A549 (cell line): ENCODE measurements at regions not wholly inside any gene's neighbourhood (a gene's known extent, or its start where the extent isn't known, plus 50 kb on each side); places are given as distances from the start of the nearest gene placed in this dataset.

Experiments
- ATAC-seq, 2 experiments: fragments of 200-7000 bp in 1 of 2; fragments of >200 bp in 1 of 2; cut with Nextera tagmentation in 1 of 2; cut with Tn5 transposase in 1 of 2; 3 replicates each; pipeline versions ENCODE4 v1.8.0 to v1.9.1; 2018 to 2020; ENCODE audit warnings: mild to moderate bottlenecking in 1 of 2, moderate library complexity in 1 of 2
- CTCF ChIA-PET: fragments of 300-600 bp; sonication (Branson Sonifier 250); formaldehyde crosslinking; extraction: SDS; loops from one replicate; lab custom pipeline; 2021; ENCODE audit warnings: antibody characterized with exemption, inconsistent platforms; lab: Yijun Ruan, JAX
- POLR2A ChIA-PET: fragments of 350-600 bp; formaldehyde crosslinking; extraction: SDS; loops from one replicate; lab custom pipeline; 2021; ENCODE audit warnings: antibody characterized with exemption, inconsistent platforms; lab: Yijun Ruan, JAX
- DNase-seq, 2 experiments: peaks; one replicate each; pipeline versions ENCODE4 v3.0.0 to v3.0.0-alpha.2; 2011 to 2016; ENCODE audit warnings: low read depth in 1 of 2, low spot score in 1 of 2
- FAIRE-seq: peaks from 2 replicates; lab custom pipeline; 2011; peaks lifted over from hg19 to GRCh38; lab: Jason Lieb, UNC
- H3K27ac ChIP-seq, 2 experiments: fragments of >200 bp; sonication (Bioruptor Twin); formaldehyde crosslinking; 3 replicates each; pipeline ENCODE4 v1.5.1; 2016 to 2017
- H3K4me1 ChIP-seq: fragments of >200 bp; sonication (Bioruptor Twin); formaldehyde crosslinking; 3 replicates; pipeline ENCODE4 v1.6.1; 2016
- H3K4me2 ChIP-seq: fragments of >200 bp; sonication (Bioruptor Twin); formaldehyde crosslinking; 3 replicates; pipeline ENCODE4 v1.6.1; 2016
- H3K4me3 ChIP-seq: fragments of >200 bp; sonication (Bioruptor Twin); formaldehyde crosslinking; 3 replicates; pipeline ENCODE4 v1.5.1; 2016
- H3K9me3 ChIP-seq: fragments of >200 bp; sonication (Bioruptor Twin); formaldehyde crosslinking; 3 replicates; pipeline ENCODE4 v1.6.1; 2016
- ATOH8 ChIP-seq: fragments of 250-450 bp; sonication (Bioruptor Pico); IDR thresholded peaks from 2 replicates; pipeline ENCODE4 v1.5.0; 2020; ENCODE audit warnings: low read depth, mild to moderate bottlenecking, moderate library complexity
- CBX2 ChIP-seq: fragments of 200-600 bp; sonication (generic); IDR thresholded peaks from 2 replicates; pipeline ENCODE4 v1.6.1; 2016; ENCODE audit warnings: low read depth, mild to moderate bottlenecking, borderline replicate concordance
- CBX8 ChIP-seq: fragments of 200-600 bp; sonication (generic); IDR thresholded peaks from 2 replicates; pipeline ENCODE4 v1.6.1; 2016
- CHD4 ChIP-seq: fragments of 200-600 bp; sonication (generic); IDR thresholded peaks from 2 replicates; pipeline ENCODE4 v1.6.1; 2016; ENCODE audit warnings: antibody characterized with exemption, mild to moderate bottlenecking, borderline replicate concordance
- EHF ChIP-seq: fragments of 250-450 bp; sonication (Bioruptor Pico); IDR thresholded peaks from 2 replicates; pipeline ENCODE4 v1.5.0; 2020; ENCODE audit warnings: mild to moderate bottlenecking
- EHMT2 ChIP-seq: fragments of 200-600 bp; sonication (generic); IDR thresholded peaks from 2 replicates; pipeline ENCODE4 v1.6.1; 2016; ENCODE audit warnings: antibody characterized with exemption, low read depth, mild to moderate bottlenecking, moderate library complexity
- ESRRA ChIP-seq: fragments of 150-350 bp; IDR thresholded peaks from 2 replicates; pipeline ENCODE4 v1.6.1; 2014; ENCODE audit warnings: mild to moderate bottlenecking, low read length, borderline replicate concordance
- FOSB ChIP-seq: fragments of 250-450 bp; sonication (Bioruptor Pico); IDR thresholded peaks from 2 replicates; pipeline ENCODE4 v1.5.0; 2020; ENCODE audit warnings: mild to moderate bottlenecking, moderate library complexity
- FOXS1 ChIP-seq: fragments of 250-450 bp; sonication (Bioruptor Pico); IDR thresholded peaks from 2 replicates; pipeline ENCODE4 v1.5.0; 2020; ENCODE audit warnings: mild to moderate bottlenecking, moderate library complexity
- HDAC2 ChIP-seq: fragments of 200-600 bp; sonication (generic); IDR thresholded peaks from 2 replicates; pipeline ENCODE4 v1.6.1; 2016
- HEYL ChIP-seq: fragments of 250-450 bp; sonication (Bioruptor Pico); IDR thresholded peaks from 2 replicates; pipeline ENCODE4 v1.8.0; 2021; ENCODE audit warnings: mild to moderate bottlenecking, moderate library complexity
- HOXA7 ChIP-seq: fragments of 250-450 bp; sonication (Bioruptor Pico); IDR thresholded peaks from 2 replicates; pipeline ENCODE4 v1.5.0; 2020; ENCODE audit warnings: mild to moderate bottlenecking, moderate library complexity
- JUNB ChIP-seq: fragments of >200 bp; sonication (Bioruptor Twin); formaldehyde crosslinking; IDR thresholded peaks from 2 replicates; pipeline ENCODE4 v1.6.1; 2016
- NFE2L2 ChIP-seq: fragments of 150-350 bp; conservative IDR thresholded peaks from 2 replicates; pipeline ENCODE4 v1.6.1; 2014; ENCODE audit warnings: low read length
- NPAS2 ChIP-seq: fragments of 250-450 bp; sonication (Bioruptor Pico); IDR thresholded peaks from 2 replicates; pipeline ENCODE4 v1.8.0; 2022; ENCODE audit warnings: mild to moderate bottlenecking, moderate library complexity, borderline replicate concordance
- NR3C1 ChIP-seq: fragments of >200 bp; sonication (Bioruptor Twin); formaldehyde crosslinking; IDR thresholded peaks from 3 replicates; pipeline ENCODE4 v1.6.1; 2017
- PBX3 ChIP-seq: IDR thresholded peaks from 2 replicates; pipeline ENCODE4 v1.6.1; 2012
- POLR2AphosphoS2 ChIP-seq: conservative IDR thresholded peaks from 2 replicates; pipeline ENCODE4 v1.6.1; 2012; ENCODE audit warnings: low read length, improper control_type of control experiment, inconsistent platforms
- SMC3 ChIP-seq: fragments of >200 bp; sonication (Bioruptor Twin); formaldehyde crosslinking; IDR thresholded peaks from 3 replicates; pipeline ENCODE4 v1.6.1; 2018; ENCODE audit warnings: inconsistent platforms
- TP53 ChIP-seq: fragments of 250-450 bp; sonication (Bioruptor Pico); IDR thresholded peaks from 2 replicates; pipeline ENCODE4 v1.5.0; 2021; ENCODE audit warnings: mild to moderate bottlenecking, moderate library complexity
- USF2 ChIP-seq: fragments of 450-650 bp; IDR thresholded peaks from 2 replicates; pipeline ENCODE4 v1.6.1; 2014; ENCODE audit warnings: antibody characterized with exemption
- ZC3H11A ChIP-seq: fragments of 450-650 bp; IDR thresholded peaks from 2 replicates; pipeline ENCODE4 v1.6.1; 2014; ENCODE audit warnings: antibody characterized with exemption, mild to moderate bottlenecking
- WGBS: methylation state at CpG from one replicate; pipeline ENCODE4 v1.1.6; 2017; ENCODE audit errors: missing lambda C conversion rate; 5-methylcytosine and 5-hydroxymethylcytosine counted together
- TF ChIP-seq, protein P1 (sequence below): fragments of 150-350 bp; IDR thresholded peaks from 2 replicates; pipeline ENCODE4 v1.6.1; 2014; ENCODE audit warnings: low read depth, mild to moderate bottlenecking, low read length

DNA sequence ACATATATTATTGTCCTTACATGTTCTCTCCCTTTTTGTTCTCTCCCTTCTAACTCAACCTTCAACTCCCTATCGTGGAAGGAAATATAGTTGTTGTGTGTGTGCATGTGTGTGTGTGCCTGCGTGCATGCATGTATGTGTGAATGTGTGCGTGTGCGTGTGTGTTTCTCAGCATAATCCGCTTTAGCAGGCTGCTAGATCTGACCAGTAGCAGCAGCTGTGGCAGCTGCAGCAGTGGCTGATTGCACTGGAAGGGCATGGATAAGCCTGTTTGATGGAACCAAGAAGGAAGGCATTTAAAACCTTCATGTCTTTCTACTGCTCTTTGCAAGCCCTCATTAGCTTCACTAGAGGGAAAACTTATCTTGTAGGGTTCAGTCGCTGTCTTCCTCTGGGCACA lies 65.6 kb upstream of the IRF2BP2 start (continued):
- TF ChIP-seq, protein P1, sequence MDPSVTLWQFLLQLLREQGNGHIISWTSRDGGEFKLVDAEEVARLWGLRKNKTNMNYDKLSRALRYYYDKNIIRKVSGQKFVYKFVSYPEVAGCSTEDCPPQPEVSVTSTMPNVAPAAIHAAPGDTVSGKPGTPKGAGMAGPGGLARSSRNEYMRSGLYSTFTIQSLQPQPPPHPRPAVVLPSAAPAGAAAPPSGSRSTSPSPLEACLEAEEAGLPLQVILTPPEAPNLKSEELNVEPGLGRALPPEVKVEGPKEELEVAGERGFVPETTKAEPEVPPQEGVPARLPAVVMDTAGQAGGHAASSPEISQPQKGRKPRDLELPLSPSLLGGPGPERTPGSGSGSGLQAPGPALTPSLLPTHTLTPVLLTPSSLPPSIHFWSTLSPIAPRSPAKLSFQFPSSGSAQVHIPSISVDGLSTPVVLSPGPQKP = no peak
- no peak for TF ChIP-seq SMC3

- H3K27ac ChIP-seq = no peak overlapping the region
- FAIRE-seq = no peak
- WGBS = 73% methylated on average over 4 of the region's 4 CpGs
- ChIA-PET CTCF (interaction anchor here (1.5 kb wide), 1 partner anchor 70 kb away, joined by 3 read pairs; no protein-coding TSS in a partner anchor), POLR2A (no interaction called here)
- H3K9me3 ChIP-seq = no peaks in the 10 kb centered on the region
- TF ChIP-seq JUNB (no peak), CHD4 (no peak), POLR2AphosphoS2 (no peak), HDAC2 (no peak), USF2 (no peak), FOXS1 (CRISPR knock-in tag) (no peak)
- DNase-seq = no peak
- ATAC-seq = no peak
- H3K4me3 ChIP-seq = no peak overlapping the region
- no peak overlapping the region for H3K4me2 ChIP-seq
- 0 out of 3 replicates have a peak, but pooled peaks cover 4% of the 10 kb centered on the region for H3K4me1 ChIP-seq
Observed at GRCh38 chr1:234675006-234675405, 65.0 kb upstream of the IRF2BP2 start.

GRCh38 chr1:234674218-234674815 lies 64.3 kb upstream of the IRF2BP2 start:
- TF ChIP-seq NFE2L2 (no peak), TP53 (CRISPR knock-in tag) (no peak), CBX2 (no peak), ESRRA (no peak), EHF (CRISPR knock-in tag) (no peak), ATOH8 (CRISPR knock-in tag) (no peak)

GRCh38 chr1:234672349-234673135 lies 62.6 kb upstream of the IRF2BP2 start:
- ChIA-PET POLR2A (no interaction called here), CTCF (interaction anchor here (1.3 kb wide), 1 partner anchor 29 kb away, joined by 3 read pairs; no protein-coding TSS in a partner anchor)
- no peak for DNase-seq
- Histone ChIP-seq H3K4me2 (no peak overlapping the region), H3K27ac (peak overlapping the region in 1 of 2 experiments; percentile 22; a peak in 1 of 6 replicates), H3K4me3 (no peak overlapping the region), H3K9me3 (peaks cover 5% of the 10 kb centered on the region; the same call in 1 of the 3 replicates), H3K4me1 (0 out of 3 replicates have a peak, but pooled peaks cover 4% of the 10 kb centered on the region)
- ATAC-seq = no peak
- TF ChIP-seq JUNB (no peak), SMC3 (no peak), NPAS2 (CRISPR knock-in tag) (no peak), CBX8 (no peak), ZC3H11A (no peak), HEYL (CRISPR knock-in tag) (no peak), NR3C1 (no peak), PBX3 (no peak), HOXA7 (CRISPR knock-in tag) (no peak), EHMT2 (no peak), FOSB (CRISPR knock-in tag) (no peak)
- 90% methylated on average over 12 of the region's 12 CpGs for WGBS
- no peak for FAIRE-seq

More at GRCh38 chr1:234674218-234674815, 64.3 kb upstream of the IRF2BP2 start:
- Histone ChIP-seq H3K4me1 (0 out of 3 replicates have a peak, but pooled peaks cover 4% of the 10 kb centered on the region), H3K27ac (peak overlapping the region in 1 of 2 experiments; percentile 24; a peak in 1 of 6 replicates), H3K4me2 (no peak overlapping the region), H3K9me3 (no peaks in the 10 kb centered on the region), H3K4me3 (no peak overlapping the region)
- no peak for FAIRE-seq
- POLR2A ChIA-PET = no interaction called here
- 73% methylated on average over 4 of the region's 4 CpGs for WGBS
- CTCF ChIA-PET = interaction anchor here (1.0 to 1.5 kb wide), 3 partner anchors 69 to 409 kb away, joined by 3 read pairs; no protein-coding TSS in a partner anchor
- no peak for DNase-seq
- ATAC-seq = no peak
